Naive thymus-derived CD4-positive, alpha-beta T cell (primary cell): ENCODE measurements at regions not wholly inside any gene's neighbourhood (a gene's known extent, or its start where the extent isn't known, plus 50 kb on each side); places are given as distances from the start of the nearest gene placed in this dataset.

Experiments used
- ATAC-seq: fragments of 150-1000 bp; cut with Tn5 transposase; 2 replicates; pipeline ENCODE4 v1.10.0; 2021; ENCODE audit warnings: mild to moderate bottlenecking, moderate library complexity
- CTCF ChIA-PET: fragments of 350-600 bp; sonication (Branson Sonifier 250); formaldehyde crosslinking; loops from one replicate; lab custom pipeline; 2021; ENCODE audit warnings: antibody characterized with exemption; lab: Charles Lee
- POLR2A ChIA-PET: fragments of 350-600 bp; sonication (Branson Sonifier 250); formaldehyde crosslinking; loops from one replicate; lab custom pipeline; 2021; ENCODE audit warnings: antibody characterized with exemption, inconsistent platforms; lab: Charles Lee
- DNase-seq, 9 donors: peaks; one replicate each; pipeline versions ENCODE4 v3.0.0 to v3.0.0-alpha.2; 2020 to 2022; ENCODE audit warnings: mixed read lengths in 1 of 9
- H3K27ac ChIP-seq: one replicate; pipeline ENCODE4 v1.7.0; 2013; ENCODE audit warnings: mild to moderate bottlenecking, low read depth, low read length, moderate library complexity
- H3K27me3 ChIP-seq, 2 donors: one replicate each; pipeline ENCODE4 v1.7.0; 2013; ENCODE audit warnings: low read length in 2 of 2, mild to moderate bottlenecking in 2 of 2, moderate library complexity in 2 of 2; ENCODE audit not compliant: control insufficient read depth in 2 of 2, insufficient read depth in 2 of 2
- H3K36me3 ChIP-seq, 3 experiments: 1 replicate in 2 of 3; 2 replicates in 1 of 3; pipeline ENCODE4 v1.7.0; 2013; ENCODE audit warnings: low read length in 3 of 3, mild to moderate bottlenecking in 3 of 3, moderate library complexity in 1 of 3; ENCODE audit not compliant: insufficient read depth in 3 of 3, control insufficient read depth in 2 of 3
- H3K4me1 ChIP-seq, 2 donors: one replicate each; pipeline ENCODE4 v1.7.0; 2013; ENCODE audit warnings: low read length in 2 of 2, mild to moderate bottlenecking in 2 of 2, moderate library complexity in 1 of 2; ENCODE audit not compliant: control insufficient read depth in 2 of 2, insufficient read depth in 2 of 2
- H3K4me3 ChIP-seq: 2 replicates; pipeline ENCODE4 v1.7.0; 2013; ENCODE audit warnings: mild to moderate bottlenecking, low read length
- H3K9me3 ChIP-seq, 3 experiments: 1 replicate in 2 of 3; 2 replicates in 1 of 3; pipeline ENCODE4 v1.7.0; 2013; ENCODE audit warnings: low read length in 3 of 3; ENCODE audit not compliant: control insufficient read depth in 2 of 3
- H3K27ac Mint-ChIP-seq, 9 donors: one replicate each; pipeline ENCODE4 v1.8.0; 2020 to 2022; ENCODE audit warnings: mixed read lengths in 9 of 9, mild to moderate bottlenecking in 8 of 9, moderate library complexity in 5 of 9, inconsistent platforms in 2 of 9
- H3K27me3 Mint-ChIP-seq, 5 donors: one replicate each; pipeline ENCODE4 v1.8.0; 2021 to 2022; ENCODE audit warnings: mixed read lengths in 5 of 5, mild to moderate bottlenecking in 1 of 5
- H3K36me3 Mint-ChIP-seq, 5 donors: one replicate each; pipeline ENCODE4 v1.8.0; 2020 to 2022; ENCODE audit warnings: mixed read lengths in 5 of 5, mild to moderate bottlenecking in 3 of 5, inconsistent platforms in 1 of 5
- H3K4me1 Mint-ChIP-seq, 7 donors: one replicate each; pipeline ENCODE4 v1.8.0; 2020 to 2022; ENCODE audit warnings: mixed read lengths in 7 of 7, mild to moderate bottlenecking in 3 of 7, inconsistent platforms in 1 of 7
- H3K4me3 Mint-ChIP-seq, 10 donors: one replicate each; pipeline ENCODE4 v1.8.0; 2020 to 2022; ENCODE audit warnings: mild to moderate bottlenecking in 10 of 10, mixed read lengths in 10 of 10, moderate library complexity in 6 of 10, inconsistent platforms in 2 of 10
- H3K9me3 Mint-ChIP-seq, 11 donors: one replicate each; pipeline ENCODE4 v1.8.0; 2020 to 2022; ENCODE audit warnings: mixed read lengths in 11 of 11, mild to moderate bottlenecking in 4 of 11, inconsistent platforms in 1 of 11, moderate library complexity in 1 of 11
- intact Hi-C, 2 donors: fragments of 100-400 bp; cut with micrococcal nuclease; formaldehyde crosslinking; loops; one replicate each; pipeline ENCODE4 v1.15.1; 2023

DNA sequence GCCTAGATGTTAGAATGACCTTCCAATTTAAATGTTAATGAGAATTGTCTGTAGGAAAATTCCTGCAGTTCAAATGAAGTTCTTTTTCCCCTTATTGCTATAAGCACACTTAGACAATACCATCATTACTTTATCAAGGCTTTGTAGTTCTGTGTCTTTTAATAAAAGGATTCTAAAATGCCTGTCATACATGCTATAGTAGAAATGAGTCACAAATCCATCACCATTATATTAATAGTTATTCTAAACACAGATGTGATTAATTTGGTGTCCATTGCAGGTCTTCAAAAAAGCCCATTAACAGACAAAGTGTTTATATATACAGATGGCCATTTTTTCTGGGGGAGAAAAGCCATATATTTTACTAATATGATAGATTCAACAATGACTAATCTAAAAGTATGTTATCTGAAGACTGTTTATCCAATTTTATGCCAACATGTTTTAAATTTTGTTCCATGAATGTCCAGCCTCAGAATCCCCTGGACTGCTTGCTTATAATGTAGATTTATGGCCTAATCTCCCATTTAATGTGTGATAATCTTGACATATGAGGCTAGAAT, 1678.3 kb upstream of the PCDH20 start:
- Histone ChIP-seq H3K4me1 (no peaks in the 10 kb centered on the region), H3K27me3 (no peaks in the 10 kb centered on the region), H3K9me3 (no peaks in the 10 kb centered on the region), H3K27ac (no peak overlapping the region), H3K36me3 (no peaks in the 10 kb centered on the region), H3K4me3 (no peak overlapping the region)
- Mint-ChIP-seq H3K27me3 (no peaks in the 10 kb centered on the region), H3K36me3 (no peaks in the 10 kb centered on the region), H3K4me3 (no peak overlapping the region), H3K27ac (no peak overlapping the region), H3K9me3 (peaks cover 0 to 7% (median 2%) of the 10 kb centered on the region in 11 donors), H3K4me1 (no peaks in the 10 kb centered on the region)
- DNase-seq (no peak), ATAC-seq (no peak)
- intact Hi-C loops = no loop called here
- ChIA-PET CTCF (no interaction called here), POLR2A (no interaction called here)

DNA sequence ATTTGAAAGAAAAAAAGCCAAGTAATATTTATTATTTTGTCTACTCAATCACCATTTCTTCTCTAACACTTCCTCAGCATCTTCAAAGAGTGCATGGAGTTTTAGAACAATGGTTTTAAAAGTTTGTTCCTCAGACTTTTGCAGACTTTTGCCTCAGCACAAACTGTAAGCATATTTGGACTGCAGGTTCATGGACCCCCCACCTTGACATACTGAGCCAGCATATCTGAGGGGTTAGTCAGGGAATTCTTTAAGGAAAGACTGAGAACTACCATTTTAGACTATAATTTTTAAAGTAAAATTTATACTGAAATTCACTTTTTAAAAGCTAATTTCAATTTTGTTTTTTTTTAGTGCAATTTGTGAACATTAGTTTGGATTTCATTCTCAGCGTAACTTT, 1676.8 kb upstream of the PCDH20 start:
- POLR2A ChIA-PET = no interaction called here
- intact Hi-C loops = no loop called here
- DNase-seq (no peak), ATAC-seq (no peak)
- H3K36me3 Mint-ChIP-seq = no peaks in the 10 kb centered on the region
- H3K4me1 Mint-ChIP-seq = no peaks in the 10 kb centered on the region
- CTCF ChIA-PET = no interaction called here
- H3K4me3 Mint-ChIP-seq = no peak overlapping the region
- H3K9me3 ChIP-seq = no peaks in the 10 kb centered on the region
- H3K9me3 Mint-ChIP-seq = peaks cover 0 to 9% (median 2%) of the 10 kb centered on the region in 11 donors
- H3K36me3 ChIP-seq = no peaks in the 10 kb centered on the region
- no peaks in the 10 kb centered on the region for H3K27me3 ChIP-seq
- H3K27me3 Mint-ChIP-seq = no peaks in the 10 kb centered on the region
- H3K4me3 ChIP-seq = no peak overlapping the region
- H3K27ac Mint-ChIP-seq = no peak overlapping the region
- H3K27ac ChIP-seq = no peak overlapping the region
- H3K4me1 ChIP-seq = no peaks in the 10 kb centered on the region

DNA sequence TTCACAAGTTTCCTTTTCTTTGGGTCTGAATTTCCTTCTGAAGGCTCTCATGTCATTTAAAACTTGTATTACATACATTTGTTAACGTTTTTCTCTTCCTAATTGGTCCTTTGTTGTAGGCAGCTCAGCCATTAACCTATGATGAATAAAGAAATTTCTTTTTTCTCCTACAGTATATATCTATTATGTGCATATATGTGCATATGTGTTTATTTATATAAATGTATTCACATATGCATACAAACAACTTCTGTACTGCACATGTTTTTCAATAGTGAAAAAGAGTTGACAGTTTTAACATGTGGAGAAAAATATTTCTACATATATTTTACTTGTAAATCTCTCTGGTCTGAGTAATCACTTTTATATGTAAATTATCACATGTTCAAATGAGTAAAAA, 1674.9 kb upstream of the PCDH20 start:
- no peak for ATAC-seq
- Histone ChIP-seq H3K4me1 (no peaks in the 10 kb centered on the region), H3K27me3 (no peaks in the 10 kb centered on the region), H3K4me3 (no peak overlapping the region), H3K27ac (no peak overlapping the region), H3K9me3 (no peaks in the 10 kb centered on the region), H3K36me3 (no peaks in the 10 kb centered on the region)
- Mint-ChIP-seq H3K36me3 (no peaks in the 10 kb centered on the region), H3K4me3 (no peak overlapping the region), H3K27me3 (no peaks in the 10 kb centered on the region), H3K4me1 (no peaks in the 10 kb centered on the region), H3K9me3 (peaks cover 0 to 7% (median 0%) of the 10 kb centered on the region in 11 donors), H3K27ac (no peak overlapping the region)
- ChIA-PET POLR2A (no interaction called here), CTCF (no interaction called here)
- intact Hi-C loops = no loop called here
- no peak for DNase-seq

DNA sequence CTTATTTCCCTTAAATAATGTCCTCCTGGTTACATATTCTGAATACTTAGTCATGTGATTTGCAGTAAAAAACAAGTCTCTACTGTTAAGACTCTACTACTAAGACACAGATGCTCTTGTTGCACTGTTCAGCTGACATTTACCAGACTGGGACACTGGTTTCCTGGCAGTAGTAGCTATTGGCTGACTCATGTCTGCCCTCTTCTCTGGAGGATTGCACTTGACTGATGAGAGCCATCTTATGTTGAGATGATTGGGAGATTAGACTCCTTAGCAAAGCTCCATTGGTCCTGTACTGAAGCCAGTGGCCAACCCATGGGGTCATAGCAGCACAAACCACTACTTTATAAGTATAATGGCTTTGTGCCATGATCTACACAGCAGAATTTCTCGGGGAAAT, 1672.6 kb upstream of the PCDH20 start:
- no peak overlapping the region for H3K4me3 Mint-ChIP-seq
- peaks cover 0 to 9% (median 0%) of the 10 kb centered on the region in 11 donors for H3K9me3 Mint-ChIP-seq
- intact Hi-C loops = loop anchor here in 1 of 2 donors (2.0 kb wide), 1 partner anchor 51 kb away; no protein-coding TSS in a partner anchor
- H3K27me3 Mint-ChIP-seq = no peaks in the 10 kb centered on the region
- no peaks in the 10 kb centered on the region for H3K9me3 ChIP-seq
- H3K27ac Mint-ChIP-seq = no peak overlapping the region
- H3K4me1 Mint-ChIP-seq = no peaks in the 10 kb centered on the region
- CTCF ChIA-PET = no interaction called here
- DNase-seq = no peak
- no peaks in the 10 kb centered on the region for H3K36me3 ChIP-seq
- no peak overlapping the region for H3K4me3 ChIP-seq
- no peaks in the 10 kb centered on the region for H3K4me1 ChIP-seq
- H3K27ac ChIP-seq = no peak overlapping the region
- no peaks in the 10 kb centered on the region for H3K27me3 ChIP-seq
- no peaks in the 10 kb centered on the region for H3K36me3 Mint-ChIP-seq
- POLR2A ChIA-PET = no interaction called here
- no peak for ATAC-seq

DNA sequence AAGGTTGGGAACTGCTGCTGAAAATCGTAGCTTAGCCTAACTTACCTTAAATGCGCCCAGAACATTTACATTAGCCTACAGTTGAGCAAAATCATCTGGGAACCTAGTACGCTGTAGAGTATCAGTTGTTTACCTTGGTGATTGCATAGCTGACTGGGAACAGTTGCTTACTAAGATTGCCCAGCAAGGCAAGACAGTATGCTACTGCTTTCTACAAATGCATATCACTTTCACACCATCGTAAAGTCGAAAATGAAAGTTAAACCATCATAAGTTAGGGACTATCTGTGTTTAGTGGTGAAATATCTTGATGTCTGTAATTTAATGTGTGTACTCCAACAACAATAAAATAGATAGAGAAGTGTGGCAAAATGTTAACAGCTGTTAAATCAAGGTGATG, 1670.6 kb upstream of the PCDH20 start:
- ChIA-PET POLR2A (no interaction called here), CTCF (no interaction called here)
- H3K9me3 ChIP-seq = no peaks in the 10 kb centered on the region
- no peak for DNase-seq
- H3K36me3 Mint-ChIP-seq = no peaks in the 10 kb centered on the region
- no peaks in the 10 kb centered on the region for H3K4me1 ChIP-seq
- H3K4me1 Mint-ChIP-seq = no peaks in the 10 kb centered on the region
- H3K27me3 ChIP-seq = no peaks in the 10 kb centered on the region
- no peaks in the 10 kb centered on the region for H3K27me3 Mint-ChIP-seq
- intact Hi-C loops = no loop called here
- no peak overlapping the region for H3K27ac Mint-ChIP-seq
- H3K27ac ChIP-seq = no peak overlapping the region
- H3K4me3 ChIP-seq = no peak overlapping the region
- peaks cover 0 to 13% (median 4%) of the 10 kb centered on the region in 11 donors for H3K9me3 Mint-ChIP-seq
- H3K4me3 Mint-ChIP-seq = no peak overlapping the region
- no peak for ATAC-seq
- no peaks in the 10 kb centered on the region for H3K36me3 ChIP-seq

DNA sequence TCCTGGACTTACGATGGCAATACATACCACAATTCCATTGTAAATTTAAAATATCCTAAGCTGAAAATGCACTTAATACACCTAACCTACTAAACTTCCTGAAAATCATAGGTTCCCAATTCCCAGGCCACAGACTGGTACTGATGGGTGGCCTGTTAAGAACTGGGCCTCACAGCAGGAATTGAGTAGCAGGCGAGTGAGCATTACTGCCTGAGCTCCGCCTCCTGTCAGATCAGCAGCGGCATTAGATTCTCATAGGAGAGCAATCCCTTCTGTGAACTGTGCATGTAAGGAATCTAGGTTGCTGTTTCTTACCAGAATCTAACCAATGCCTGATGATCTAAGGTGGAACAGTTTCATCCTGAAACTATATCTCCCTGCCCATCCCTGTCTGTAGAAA, 1670.2 kb upstream of the PCDH20 start:
- Mint-ChIP-seq H3K27me3 (no peaks in the 10 kb centered on the region), H3K27ac (no peak overlapping the region), H3K9me3 (peaks cover 0 to 17% (median 6%) of the 10 kb centered on the region in 11 donors), H3K4me3 (no peak overlapping the region), H3K4me1 (no peaks in the 10 kb centered on the region), H3K36me3 (no peaks in the 10 kb centered on the region)
- intact Hi-C loops = no loop called here
- Histone ChIP-seq H3K27me3 (no peaks in the 10 kb centered on the region), H3K27ac (no peak overlapping the region), H3K4me3 (no peak overlapping the region), H3K4me1 (no peaks in the 10 kb centered on the region), H3K9me3 (no peaks in the 10 kb centered on the region), H3K36me3 (no peaks in the 10 kb centered on the region)
- POLR2A ChIA-PET = no interaction called here
- no peak for DNase-seq
- CTCF ChIA-PET = no interaction called here
- no peak for ATAC-seq

DNA sequence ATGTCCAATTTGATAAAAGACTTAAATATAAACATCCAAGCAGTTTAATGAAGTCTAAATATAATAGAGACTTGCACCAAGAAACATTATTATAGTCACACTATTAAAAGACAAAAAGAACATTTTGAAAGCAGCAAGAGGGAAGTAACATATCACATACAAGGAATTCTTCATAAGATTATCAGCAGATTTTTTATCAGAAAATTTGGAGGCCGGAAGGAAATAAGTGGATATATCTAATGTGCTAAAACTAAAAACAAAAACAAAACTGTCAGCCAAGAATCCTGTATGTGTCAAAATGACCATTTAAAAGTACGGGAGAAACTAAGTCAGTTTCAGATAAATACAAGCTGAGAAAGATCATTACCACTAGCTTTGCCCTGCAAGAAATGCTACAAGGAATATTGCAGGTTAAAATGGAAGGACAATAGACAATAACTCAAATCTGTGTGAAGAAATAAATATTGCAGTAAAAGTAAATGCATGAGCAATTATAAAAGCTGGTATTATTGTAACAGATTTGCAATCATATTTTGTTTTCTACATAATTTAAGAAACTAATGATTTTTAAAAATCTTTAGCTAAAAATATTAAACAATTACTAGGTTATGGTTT, 1665.9 kb upstream of the PCDH20 start:
- Histone ChIP-seq H3K4me3 (no peak overlapping the region), H3K36me3 (no peaks in the 10 kb centered on the region), H3K9me3 (no peaks in the 10 kb centered on the region), H3K27me3 (no peaks in the 10 kb centered on the region), H3K4me1 (no peaks in the 10 kb centered on the region), H3K27ac (no peak overlapping the region)
- ATAC-seq = no peak
- intact Hi-C loops = no loop called here
- no peak overlapping the region for H3K4me3 Mint-ChIP-seq
- CTCF ChIA-PET = interaction anchor here (0.6 kb wide), 1 partner anchor 166 kb away, joined by 7 read pairs; no protein-coding TSS in a partner anchor
- peaks cover 0 to 30% (median 6%) of the 10 kb centered on the region in 11 donors for H3K9me3 Mint-ChIP-seq
- no peaks in the 10 kb centered on the region for H3K4me1 Mint-ChIP-seq
- H3K27ac Mint-ChIP-seq = no peak overlapping the region
- POLR2A ChIA-PET = no interaction called here
- DNase-seq = no peak
- H3K27me3 Mint-ChIP-seq = no peaks in the 10 kb centered on the region
- no peaks in the 10 kb centered on the region for H3K36me3 Mint-ChIP-seq
